GM23248 (cell line): ENCODE measurements at regions not wholly inside any gene's neighbourhood (a gene's known extent, or its start where the extent isn't known, plus 50 kb on each side); places are given as distances from the start of the nearest gene placed in this dataset.

ENCODE experiments used
- EZH2 ChIP-seq: fragments of 200-600 bp; sonication (generic); IDR thresholded peaks from 2 replicates; pipeline ENCODE4 v1.6.1; 2018; ENCODE audit warnings: antibody characterized with exemption, mild to moderate bottlenecking; ENCODE audit not compliant: insufficient read depth, poor library complexity, severe bottlenecking
- EZH2phosphoT487 ChIP-seq: fragments of 200-600 bp; sonication (generic); IDR thresholded peaks from 2 replicates; pipeline ENCODE4 v1.6.1; 2018; ENCODE audit warnings: antibody characterized with exemption, moderate library complexity, mild to moderate bottlenecking, low read depth; ENCODE audit not compliant: insufficient read depth

DNA sequence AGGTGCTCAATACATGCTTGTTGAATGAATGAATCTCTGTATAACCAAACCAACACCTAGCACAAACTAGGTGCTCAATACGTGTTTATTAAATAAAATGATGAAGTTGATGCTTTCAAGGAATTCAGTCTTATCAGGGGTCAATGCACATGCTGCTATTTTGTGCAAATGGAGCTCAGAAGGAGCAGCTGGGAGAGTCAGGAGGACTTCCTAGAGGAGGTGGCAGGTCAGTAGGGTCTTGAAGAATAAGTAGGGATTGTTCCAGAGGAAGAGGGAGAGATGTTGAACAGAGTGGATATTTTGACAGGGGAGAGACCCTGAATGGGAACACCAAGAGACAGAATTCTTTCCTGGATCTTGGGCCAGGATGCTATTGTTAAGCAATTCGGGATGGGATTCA is 92.7 kb upstream of the LHX1 start:
- TF ChIP-seq EZH2 (no peak), EZH2phosphoT487 (no peak)
